ENCODE measurements at regions not wholly inside any gene's neighbourhood (a gene's known extent, or its start where the extent isn't known, plus 50 kb on each side); places are given as distances from the start of the nearest gene placed in this dataset.

GRCh38 chr1:209045331-209046057, 538.0 kb upstream of the CAMK1G start:
- DNase-seq: no peak

GRCh38 chr1:209046058-209046417, 537.5 kb upstream of the CAMK1G start:
- no peak for DNase-seq

GRCh38 chr1:209046935-209047334, 536.6 kb upstream of the CAMK1G start:
- no peak for DNase-seq

- no peak for DNase-seq
Observed at GRCh38 chr1:209048941-209049669, 534.4 kb upstream of the CAMK1G start.

GRCh38 chr1:209051570-209051969, 531.9 kb upstream of the CAMK1G start:
- no peak for DNase-seq

- DNase-seq: no peak
Observed at GRCh38 chr1:209053587-209053986, 529.9 kb upstream of the CAMK1G start.

GRCh38 chr1:209057083-209057482, 526.4 kb upstream of the CAMK1G start:
- no peak for DNase-seq

GRCh38 chr1:209057901-209058300, 525.6 kb upstream of the CAMK1G start:
- no peak for DNase-seq

- no peak for DNase-seq
Observed at GRCh38 chr1:209059376-209059775, 524.1 kb upstream of the CAMK1G start.

- DNase-seq: no peak
Observed at GRCh38 chr1:209059981-209060380, 523.5 kb upstream of the CAMK1G start.

- no peak for DNase-seq
Observed at GRCh38 chr1:209062081-209062620, 521.4 kb upstream of the CAMK1G start.

- no peak for DNase-seq
Observed at GRCh38 chr1:209062863-209063262, 520.7 kb upstream of the CAMK1G start.

GRCh38 chr1:209063767-209064659, 519.5 kb upstream of the CAMK1G start:
- DNase-seq: no peak

- DNase-seq: no peak
Observed at GRCh38 chr1:209064850-209065706, 518.4 kb upstream of the CAMK1G start.

GRCh38 chr1:209072481-209072880, 511.0 kb upstream of the CAMK1G start:
- no peak for DNase-seq

- no peak for DNase-seq
Observed at GRCh38 chr1:209073879-209074278, 509.6 kb upstream of the CAMK1G start.

GRCh38 chr1:209074575-209075250, 508.8 kb upstream of the CAMK1G start:
- no peak for DNase-seq

GRCh38 chr1:209076688-209077087, 506.8 kb upstream of the CAMK1G start:
- no peak for DNase-seq

GRCh38 chr1:209080170-209080781, 503.2 kb upstream of the CAMK1G start:
- DNase-seq: no peak

- no peak for DNase-seq
Observed at GRCh38 chr1:209086486-209087192, 496.9 kb upstream of the CAMK1G start.

GRCh38 chr1:209094384-209094783, 489.1 kb upstream of the CAMK1G start:
- DNase-seq: no peak
